ENCODE measurements at regions not wholly inside any gene's neighbourhood (a gene's known extent, or its start where the extent isn't known, plus 50 kb on each side); places are given as distances from the start of the nearest gene placed in this dataset.

- TF ChIP-seq CTCF (IDR thresholded peaks at IDR 0.05) (no peak), EZH2phosphoT487 (IDR thresholded peaks at IDR 0.05) (no peak), EZH2 (IDR thresholded peaks at IDR 0.05) (no peak)
Observed at GRCh38 chr2:12300927-12301326, 415.8 kb upstream of the TRIB2 start.
